MM.1S (cell line): ENCODE measurements at regions not wholly inside any gene's neighbourhood (a gene's known extent, or its start where the extent isn't known, plus 50 kb on each side); places are given as distances from the start of the nearest gene placed in this dataset.

Experiments used
- CTCF ChIP-seq: fragments of 300-600 bp; sonication (generic); IDR thresholded peaks from 2 replicates; pipeline ENCODE4 v1.5.1; 2016; ENCODE audit warnings: antibody characterized with exemption, low read length, mixed read lengths
- EZH2 ChIP-seq: fragments of 300-600 bp; sonication (generic); optimal IDR thresholded peaks from 2 replicates; pipeline ENCODE3; 2017; ENCODE audit warnings: low read depth, mild to moderate bottlenecking, antibody characterized with exemption, low read length, mixed read lengths
- EZH2phosphoT487 ChIP-seq: fragments of 300-600 bp; sonication (generic); IDR thresholded peaks from 2 replicates; pipeline ENCODE4 v1.6.1; 2018; ENCODE audit warnings: antibody characterized with exemption, low read length

- TF ChIP-seq CTCF (no peak), EZH2 (no peak), EZH2phosphoT487 (no peak)
These were observed 437.1 kb downstream of the PRR16 start for GRCh38 chr5:120901199-120901598.
